DMS 273 (cell line): ENCODE measurements at regions not wholly inside any gene's neighbourhood (a gene's known extent, or its start where the extent isn't known, plus 50 kb on each side); places are given as distances from the start of the nearest gene placed in this dataset.
"Not testable (repeated sequence)": the region's sequence is repeated elsewhere in the genome, so short reads cannot be mapped to it uniquely, and the experiment has no call there.

ENCODE experiments used
- DNase-seq: peaks from one replicate; lab custom pipeline; 2025; ENCODE audit not compliant: unreplicated experiment; lab: John Stamatoyannopoulos, UW

- DNase-seq: no peak
Measured at GRCh38 chr4:179728305-179728704, 2286.1 kb upstream of the AGA start.

GRCh38 chr4:179736820-179737219 lies 2294.6 kb upstream of the AGA start:
- DNase-seq: not testable (repeated sequence)

- DNase-seq: no peak
Measured at GRCh38 chr4:179738822-179739221, 2296.6 kb upstream of the AGA start.

GRCh38 chr4:179747218-179747910 lies 2305.1 kb upstream of the AGA start:
- no peak for DNase-seq

- DNase-seq: no peak
Measured at GRCh38 chr4:179748837-179749236, 2306.6 kb upstream of the AGA start.

GRCh38 chr4:179750374-179750773 lies 2308.1 kb upstream of the AGA start:
- DNase-seq: no peak

GRCh38 chr4:179751669-179752068 lies 2309.4 kb upstream of the AGA start:
- DNase-seq: no peak

GRCh38 chr4:179755322-179755721 lies 2313.1 kb upstream of the AGA start:
- no peak for DNase-seq

GRCh38 chr4:179757641-179758040 lies 2315.4 kb upstream of the AGA start:
- no peak for DNase-seq

GRCh38 chr4:179762840-179763239 lies 2320.6 kb upstream of the AGA start:
- no peak for DNase-seq

GRCh38 chr4:179766938-179767337 lies 2324.7 kb upstream of the AGA start:
- no peak for DNase-seq

- DNase-seq: no peak
Measured at GRCh38 chr4:179768996-179769395, 2326.8 kb upstream of the AGA start.

GRCh38 chr4:179797738-179798137 lies 2355.5 kb upstream of the AGA start:
- no peak for DNase-seq

- DNase-seq: no peak
Measured at GRCh38 chr4:179803857-179804256, 2361.6 kb upstream of the AGA start.

GRCh38 chr4:179804440-179804839 lies 2362.2 kb upstream of the AGA start:
- no peak for DNase-seq

- no peak for DNase-seq
Measured at GRCh38 chr4:179817317-179817716, 2375.1 kb upstream of the AGA start.

- DNase-seq: no peak
Measured at GRCh38 chr4:179823342-179823741, 2381.1 kb upstream of the AGA start.

- no peak for DNase-seq
Measured at GRCh38 chr4:179831274-179831673, 2389.0 kb upstream of the AGA start.

- no peak for DNase-seq
Measured at GRCh38 chr4:179836179-179837075, 2394.2 kb upstream of the AGA start.

GRCh38 chr4:179843370-179843769 lies 2399.8 kb upstream of the TENM3 start:
- DNase-seq: no peak

- no peak for DNase-seq
Measured at GRCh38 chr4:179855469-179855868, 2387.7 kb upstream of the TENM3 start.

GRCh38 chr4:179858221-179858620 lies 2385.0 kb upstream of the TENM3 start:
- DNase-seq: no peak
